ENCODE measurements at regions not wholly inside any gene's neighbourhood (a gene's known extent, or its start where the extent isn't known, plus 50 kb on each side); places are given as distances from the start of the nearest gene placed in this dataset.

DNA sequence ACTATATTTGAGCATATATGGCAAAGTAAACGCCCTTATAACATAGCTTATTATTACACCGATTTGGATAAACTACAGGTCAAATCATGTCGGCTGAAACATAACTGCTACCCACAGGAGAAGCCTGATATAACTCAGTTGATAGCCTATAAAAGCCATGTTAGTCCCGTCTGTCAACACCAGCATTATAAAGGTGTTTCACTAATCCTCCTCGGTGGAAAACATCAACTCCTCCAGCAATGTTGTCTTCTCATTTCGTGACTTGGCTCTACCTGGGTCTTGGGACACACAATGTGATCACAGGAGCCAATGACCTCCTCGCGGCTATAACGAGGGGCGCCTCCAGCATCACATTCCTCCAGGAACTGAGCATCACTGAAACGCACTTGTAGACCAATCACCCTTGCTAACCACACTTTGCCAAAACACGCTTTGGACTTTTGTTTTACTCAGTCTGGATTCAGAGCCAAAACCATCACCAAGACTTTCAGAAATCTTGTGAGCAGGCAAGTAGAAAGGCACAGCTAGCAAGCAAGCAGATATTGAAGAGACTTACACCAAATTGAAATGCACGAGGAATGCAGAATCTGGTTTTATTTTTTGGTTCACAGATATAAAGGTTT, 269.7 kb upstream of the NFE2L3 start:
- Histone ChIP-seq H3K36me3 (ENCODE audit: control insufficient read depth, insufficient read depth, low read length) (no peaks in the 10 kb centered on the region), H3K27me3 (ENCODE audit: control insufficient read depth, insufficient read depth, low read length) (no peaks in the 10 kb centered on the region), H3K4me1 (ENCODE audit: control insufficient read depth, insufficient read depth, low read length) (no peaks in the 10 kb centered on the region), H3K9me3 (ENCODE audit: control insufficient read depth, insufficient read depth, low read length) (no peaks in the 10 kb centered on the region), H3K9ac (ENCODE audit: low read depth, low read length) (no peak overlapping the region), H3K4me3 (ENCODE audit: low read depth, low read length) (no peak overlapping the region)

DNA sequence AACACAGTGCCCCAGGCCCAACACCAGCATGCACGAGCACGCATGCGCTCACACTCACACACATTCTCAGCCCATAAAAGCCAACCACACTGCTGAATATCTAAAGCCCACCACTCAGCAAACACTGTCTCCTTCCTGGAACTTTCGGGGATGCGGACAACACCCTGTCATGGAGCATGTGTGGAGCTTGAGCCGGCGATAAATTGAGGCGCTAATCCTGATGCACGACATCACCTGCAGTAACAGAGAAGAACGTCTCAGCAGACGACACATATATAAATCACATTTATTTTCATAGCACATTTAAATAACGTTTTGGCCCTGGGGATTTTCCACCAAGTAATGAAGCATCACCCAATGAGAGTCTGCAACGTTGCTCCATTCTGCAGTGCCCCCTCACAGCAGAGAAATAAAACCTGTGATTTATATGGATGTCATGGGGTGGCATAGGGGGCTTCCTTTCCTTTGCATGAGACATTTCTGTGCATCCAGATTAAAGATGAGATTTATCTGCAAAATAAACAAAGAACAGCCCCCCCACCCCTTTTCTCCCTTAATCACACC, 267.7 kb upstream of the NFE2L3 start:
- Histone ChIP-seq H3K36me3 (ENCODE audit: control insufficient read depth, insufficient read depth, low read length) (no peaks in the 10 kb centered on the region), H3K4me3 (ENCODE audit: low read depth, low read length) (no peak overlapping the region), H3K27me3 (ENCODE audit: control insufficient read depth, insufficient read depth, low read length) (no peaks in the 10 kb centered on the region)

DNA sequence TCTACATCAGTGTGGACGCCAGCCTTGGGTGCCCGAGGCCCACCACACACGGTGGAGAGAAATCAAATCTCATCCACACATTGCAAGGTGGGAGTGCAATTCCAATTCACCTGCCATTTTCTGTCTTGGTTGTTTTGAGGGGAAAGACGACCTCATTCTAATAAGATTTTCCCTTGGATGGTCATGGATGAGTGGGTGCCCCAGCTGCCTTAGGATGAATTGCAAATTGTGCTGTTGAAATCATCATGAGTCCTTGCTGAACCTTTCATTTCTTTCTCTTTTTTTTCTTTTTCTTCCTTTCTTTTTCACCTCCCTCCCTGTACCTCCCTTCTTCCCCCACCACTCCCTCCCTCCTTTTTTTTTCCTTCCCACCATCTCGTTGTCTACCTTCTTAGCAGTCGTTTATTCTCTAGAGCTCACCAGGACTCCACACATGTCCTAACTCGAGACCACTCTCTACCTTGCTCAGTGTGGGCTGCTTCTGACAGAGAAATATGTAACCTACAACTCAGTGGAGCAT, 266.9 kb upstream of the NFE2L3 start:
- Histone ChIP-seq H3K4me1 (ENCODE audit: control insufficient read depth, insufficient read depth, low read length) (no peaks in the 10 kb centered on the region), H3K27me3 (ENCODE audit: control insufficient read depth, insufficient read depth, low read length) (no peaks in the 10 kb centered on the region), H3K36me3 (ENCODE audit: control insufficient read depth, insufficient read depth, low read length) (no peaks in the 10 kb centered on the region), H3K9me3 (ENCODE audit: control insufficient read depth, insufficient read depth, low read length) (no peaks in the 10 kb centered on the region), H3K4me3 (ENCODE audit: low read depth, low read length) (no peak overlapping the region), H3K9ac (ENCODE audit: low read depth, low read length) (no peak overlapping the region)

More for the DNA sequence above, 267.7 kb upstream of the NFE2L3 start:
- H3K4me1 ChIP-seq (ENCODE audit: control insufficient read depth, insufficient read depth, low read length): no peaks in the 10 kb centered on the region
- no peaks in the 10 kb centered on the region for H3K9me3 ChIP-seq (ENCODE audit: control insufficient read depth, insufficient read depth, low read length)
- no peak overlapping the region for H3K9ac ChIP-seq (ENCODE audit: low read depth, low read length)

DNA sequence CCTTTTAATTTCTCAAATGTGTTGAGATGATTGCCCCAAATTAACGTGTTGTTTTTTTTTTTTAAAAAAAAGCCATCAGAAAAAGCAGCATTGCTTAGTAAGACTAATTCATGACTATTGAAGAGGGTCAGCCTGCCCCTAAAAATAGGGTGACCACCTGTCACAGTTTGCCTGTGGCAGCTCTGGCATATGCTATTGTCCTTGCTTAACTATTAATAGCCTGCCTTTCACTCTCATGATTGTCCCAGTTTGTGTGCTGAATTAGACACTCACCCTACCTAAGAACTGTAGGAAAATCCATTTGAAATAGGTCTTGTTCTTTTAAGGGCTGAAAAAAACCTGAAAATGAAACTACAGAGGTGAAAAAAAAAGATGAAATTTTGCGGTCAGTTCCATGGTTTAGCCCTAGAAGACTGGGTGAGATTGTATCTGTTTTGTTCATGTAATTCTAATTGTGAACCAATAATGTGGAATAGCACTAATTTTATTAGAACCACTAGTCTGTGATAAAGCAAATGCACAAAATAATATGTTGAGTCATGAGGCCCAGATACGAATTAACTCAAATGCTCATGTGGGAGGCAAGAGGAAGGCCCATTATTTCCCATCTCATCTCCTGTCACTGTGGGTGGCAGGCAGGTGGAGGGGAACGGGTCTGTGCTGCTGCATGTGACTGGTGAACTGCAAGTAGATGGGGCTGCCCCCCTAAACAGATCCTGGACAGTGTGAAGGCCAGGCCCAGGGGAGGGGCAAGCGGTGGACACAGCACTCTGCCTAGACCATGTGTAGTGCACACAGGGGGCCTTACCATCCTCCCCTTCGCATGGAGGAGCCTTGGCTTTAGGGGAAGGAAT, 265.4 kb upstream of the NFE2L3 start:
- no peak overlapping the region for H3K9ac ChIP-seq (ENCODE audit: low read depth, low read length)

DNA sequence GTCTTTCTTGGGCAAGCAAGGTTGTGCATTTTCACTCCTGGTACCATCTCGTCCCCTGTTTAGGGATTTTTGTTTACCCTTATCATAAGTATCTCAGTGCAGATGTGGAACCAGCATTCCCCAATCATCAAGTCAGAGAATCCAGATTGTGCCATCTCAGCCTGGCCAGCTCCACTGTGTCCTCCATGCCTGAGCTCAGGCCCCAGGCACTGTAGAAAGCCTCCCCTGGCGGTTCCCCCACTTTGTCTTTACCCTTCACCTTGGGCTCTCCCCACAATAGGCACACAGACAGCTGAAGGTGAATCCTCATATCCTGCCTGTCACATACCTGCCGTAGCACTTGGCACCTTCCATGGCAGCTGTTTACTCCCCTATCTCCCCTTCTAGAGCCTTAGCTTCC, 264.7 kb upstream of the NFE2L3 start:
- Histone ChIP-seq H3K4me3 (ENCODE audit: low read depth, low read length) (no peak overlapping the region), H3K4me1 (ENCODE audit: control insufficient read depth, insufficient read depth, low read length) (no peaks in the 10 kb centered on the region), H3K36me3 (ENCODE audit: control insufficient read depth, insufficient read depth, low read length) (no peaks in the 10 kb centered on the region), H3K27me3 (ENCODE audit: control insufficient read depth, insufficient read depth, low read length) (no peaks in the 10 kb centered on the region), H3K9ac (ENCODE audit: low read depth, low read length) (no peak overlapping the region), H3K9me3 (ENCODE audit: control insufficient read depth, insufficient read depth, low read length) (no peaks in the 10 kb centered on the region)

More for the DNA sequence above, 265.4 kb upstream of the NFE2L3 start:
- Histone ChIP-seq H3K4me1 (ENCODE audit: control insufficient read depth, insufficient read depth, low read length) (no peaks in the 10 kb centered on the region), H3K9me3 (ENCODE audit: control insufficient read depth, insufficient read depth, low read length) (no peaks in the 10 kb centered on the region), H3K36me3 (ENCODE audit: control insufficient read depth, insufficient read depth, low read length) (no peaks in the 10 kb centered on the region), H3K27me3 (ENCODE audit: control insufficient read depth, insufficient read depth, low read length) (no peaks in the 10 kb centered on the region), H3K4me3 (ENCODE audit: low read depth, low read length) (no peak overlapping the region)

DNA sequence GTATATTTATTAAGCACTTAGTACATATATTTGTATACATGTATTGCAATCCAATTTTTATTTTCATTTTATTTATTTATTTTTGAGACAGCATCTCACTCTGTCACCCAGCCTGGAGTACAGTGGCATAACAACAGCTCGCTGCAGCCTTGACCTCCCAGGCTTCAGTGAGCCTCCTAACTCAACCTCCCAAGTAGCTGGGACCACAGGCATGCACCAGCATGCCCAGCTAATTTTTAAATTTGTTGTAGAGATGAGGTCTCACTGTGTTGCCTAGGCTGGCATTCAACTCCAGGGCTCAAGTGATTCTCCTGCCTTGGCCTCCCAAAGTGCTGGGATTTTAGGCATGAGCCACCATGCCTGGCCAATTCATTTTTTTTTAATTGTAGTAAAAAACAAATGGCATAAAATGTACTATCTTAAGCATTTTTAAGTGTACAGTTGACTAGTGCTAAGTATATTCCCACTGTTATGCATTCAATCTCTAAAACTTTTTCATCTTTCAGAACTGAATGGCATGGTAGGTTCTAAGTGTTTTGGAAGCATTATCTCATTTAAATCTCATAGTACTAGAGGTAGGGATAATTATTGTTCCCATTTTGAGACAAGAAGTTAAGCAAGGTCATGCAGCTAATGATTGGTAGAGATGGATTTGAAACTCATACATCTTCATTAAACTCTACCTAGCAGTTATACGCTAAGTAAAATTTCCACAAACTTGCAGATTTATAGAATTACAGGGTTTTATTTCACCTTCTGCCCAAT, 264.0 kb upstream of the NFE2L3 start:
- Histone ChIP-seq H3K27me3 (ENCODE audit: control insufficient read depth, insufficient read depth, low read length) (no peaks in the 10 kb centered on the region), H3K4me3 (ENCODE audit: low read depth, low read length) (no peak overlapping the region), H3K9me3 (ENCODE audit: control insufficient read depth, insufficient read depth, low read length) (no peaks in the 10 kb centered on the region), H3K4me1 (ENCODE audit: control insufficient read depth, insufficient read depth, low read length) (no peaks in the 10 kb centered on the region), H3K36me3 (ENCODE audit: control insufficient read depth, insufficient read depth, low read length) (no peaks in the 10 kb centered on the region), H3K9ac (ENCODE audit: low read depth, low read length) (no peak overlapping the region)

DNA sequence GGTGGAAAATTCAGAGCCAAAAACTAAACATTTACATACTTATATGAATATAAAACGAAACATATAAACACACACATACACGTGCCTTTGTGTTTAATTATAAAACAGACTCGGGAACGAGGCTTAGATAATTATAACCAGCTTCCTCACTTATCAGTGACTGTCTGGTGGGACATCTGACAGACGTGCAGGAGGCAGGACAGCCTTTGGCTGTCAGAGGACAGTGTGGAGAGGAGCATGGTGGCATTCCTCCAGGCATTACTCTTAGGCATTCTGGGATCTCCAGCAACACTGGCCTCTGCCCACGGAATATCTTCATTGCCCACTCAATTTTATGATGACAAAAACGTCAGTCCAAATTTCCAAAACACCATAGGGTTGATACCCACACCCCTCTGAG, 262.2 kb upstream of the NFE2L3 start:
- Histone ChIP-seq H3K4me1 (ENCODE audit: control insufficient read depth, insufficient read depth, low read length) (peaks cover under 1% of the 10 kb centered on the region), H3K4me3 (ENCODE audit: low read depth, low read length) (no peak overlapping the region), H3K9ac (ENCODE audit: low read depth, low read length) (no peak overlapping the region), H3K36me3 (ENCODE audit: control insufficient read depth, insufficient read depth, low read length) (no peaks in the 10 kb centered on the region), H3K9me3 (ENCODE audit: control insufficient read depth, insufficient read depth, low read length) (no peaks in the 10 kb centered on the region), H3K27me3 (ENCODE audit: control insufficient read depth, insufficient read depth, low read length) (no peaks in the 10 kb centered on the region)

DNA sequence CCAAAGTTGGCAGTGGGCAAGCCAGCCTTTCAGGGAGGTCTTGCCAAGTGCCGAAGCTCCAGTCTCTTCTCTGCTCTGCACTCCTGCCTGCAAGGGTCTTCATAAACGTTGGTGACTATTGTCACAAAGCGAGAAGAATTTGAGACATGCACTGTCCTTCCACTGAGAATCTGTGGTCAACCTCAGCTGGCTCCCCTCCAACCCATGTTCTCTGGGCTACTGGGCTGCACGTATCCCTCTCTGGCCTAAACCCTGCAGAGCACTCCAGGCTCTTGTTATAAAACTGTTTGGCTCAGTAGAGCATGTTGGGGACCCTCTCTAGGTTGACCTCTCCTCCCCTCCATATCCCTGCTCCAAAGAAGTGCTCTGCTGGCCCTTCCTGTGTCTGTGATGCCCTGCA, 260.4 kb upstream of the NFE2L3 start:
- Histone ChIP-seq H3K9me3 (ENCODE audit: control insufficient read depth, insufficient read depth, low read length) (no peaks in the 10 kb centered on the region), H3K4me3 (ENCODE audit: low read depth, low read length) (no peak overlapping the region), H3K27me3 (ENCODE audit: control insufficient read depth, insufficient read depth, low read length) (no peaks in the 10 kb centered on the region), H3K36me3 (ENCODE audit: control insufficient read depth, insufficient read depth, low read length) (no peaks in the 10 kb centered on the region), H3K4me1 (ENCODE audit: control insufficient read depth, insufficient read depth, low read length) (peaks cover 8% of the 10 kb centered on the region), H3K9ac (ENCODE audit: low read depth, low read length) (no peak overlapping the region)

DNA sequence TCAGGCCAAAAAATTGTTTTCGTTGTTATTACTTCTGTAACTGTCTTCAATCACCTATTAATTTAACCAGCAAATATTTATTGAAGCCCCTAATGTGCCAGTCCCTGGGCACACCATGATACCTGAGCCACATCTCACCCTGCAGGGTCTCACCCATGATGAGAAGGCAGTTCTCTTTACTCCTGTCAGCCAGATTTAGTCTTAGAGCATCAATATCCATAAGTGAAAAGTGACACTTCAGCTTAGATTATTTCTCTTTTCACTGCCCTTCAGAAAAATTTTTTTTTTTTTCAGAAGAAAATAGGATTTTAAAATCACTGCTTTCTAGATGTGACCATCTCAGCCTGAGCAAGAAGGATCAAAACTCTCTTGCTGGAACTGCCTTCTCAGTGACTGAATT, 258.6 kb upstream of the NFE2L3 start:
- H3K36me3 ChIP-seq (ENCODE audit: control insufficient read depth, insufficient read depth, low read length): no peaks in the 10 kb centered on the region
- no peak overlapping the region for H3K9ac ChIP-seq (ENCODE audit: low read depth, low read length)
- no peak overlapping the region for H3K4me3 ChIP-seq (ENCODE audit: low read depth, low read length)
- no peaks in the 10 kb centered on the region for H3K9me3 ChIP-seq (ENCODE audit: control insufficient read depth, insufficient read depth, low read length)
- H3K27me3 ChIP-seq (ENCODE audit: control insufficient read depth, insufficient read depth, low read length): no peaks in the 10 kb centered on the region
- H3K4me1 ChIP-seq (ENCODE audit: control insufficient read depth, insufficient read depth, low read length): peaks cover 8% of the 10 kb centered on the region

DNA sequence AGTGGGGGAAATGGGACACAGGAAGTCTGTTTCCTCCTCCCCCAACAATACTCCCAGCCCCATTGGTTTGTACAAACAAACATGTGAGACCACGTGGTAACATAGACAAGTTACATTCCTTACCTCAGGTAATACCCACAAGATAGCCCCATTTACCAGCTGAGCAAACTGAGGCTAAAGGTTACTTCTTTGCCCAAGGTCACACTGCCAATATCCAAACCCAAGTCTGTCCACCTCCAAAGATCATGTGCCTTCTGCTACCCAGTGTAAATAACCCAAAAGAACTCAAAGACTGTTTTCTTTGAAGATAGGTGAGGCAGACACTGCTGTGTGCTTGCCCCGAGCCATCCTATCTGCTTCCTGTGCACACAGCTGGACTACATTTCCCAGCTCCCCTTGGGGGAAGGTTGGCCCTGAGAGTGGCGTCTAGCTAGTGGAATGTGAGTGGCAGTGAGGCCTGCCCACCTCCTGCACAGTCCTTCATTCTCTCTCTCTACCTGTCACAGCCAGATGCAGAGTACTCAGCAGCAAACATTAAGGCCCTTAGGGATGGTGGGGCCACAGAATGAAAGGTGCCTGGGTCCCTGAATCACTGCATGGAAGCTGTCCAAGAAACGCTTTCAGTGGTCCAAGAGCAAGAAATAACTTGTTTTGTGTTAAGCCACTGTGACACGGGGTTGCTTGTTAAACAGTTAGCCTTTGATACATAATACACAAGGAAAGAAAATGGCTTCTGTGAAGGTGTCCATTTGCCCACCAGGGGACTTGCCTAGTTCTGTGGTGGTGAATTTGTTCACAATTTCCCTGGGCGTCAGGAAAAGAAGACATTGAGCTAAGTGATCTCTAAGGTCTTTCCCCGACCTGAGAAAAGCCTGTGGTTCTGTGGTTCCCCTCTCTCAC, 257.7 kb upstream of the NFE2L3 start:
- H3K36me3 ChIP-seq (ENCODE audit: control insufficient read depth, insufficient read depth, low read length): no peaks in the 10 kb centered on the region

More for the DNA sequence above, 257.7 kb upstream of the NFE2L3 start:
- Histone ChIP-seq H3K4me1 (ENCODE audit: control insufficient read depth, insufficient read depth, low read length) (peaks cover 8% of the 10 kb centered on the region), H3K9me3 (ENCODE audit: control insufficient read depth, insufficient read depth, low read length) (no peaks in the 10 kb centered on the region), H3K4me3 (ENCODE audit: low read depth, low read length) (no peak overlapping the region), H3K9ac (ENCODE audit: low read depth, low read length) (no peak overlapping the region), H3K27me3 (ENCODE audit: control insufficient read depth, insufficient read depth, low read length) (no peaks in the 10 kb centered on the region)

All from iPS-15b (cell line).